Panc1 (cell line): ENCODE measurements at regions not wholly inside any gene's neighbourhood (a gene's known extent, or its start where the extent isn't known, plus 50 kb on each side); places are given as distances from the start of the nearest gene placed in this dataset.

Experiments
- POLR2AphosphoS5 ChIP-seq: IDR thresholded peaks from 2 replicates; pipeline ENCODE4 v1.6.1; 2012; ENCODE audit warnings: mild to moderate bottlenecking, low read depth, low read length, moderate library complexity
- SIN3A ChIP-seq: IDR thresholded peaks from 2 replicates; pipeline ENCODE4 v1.6.1; 2012; ENCODE audit warnings: low read depth, mild to moderate bottlenecking, low read length, moderate library complexity, borderline replicate concordance; ENCODE audit not compliant: insufficient read depth
- TCF7L2 ChIP-seq: IDR thresholded peaks from 2 replicates; pipeline ENCODE4 v1.6.1; 2011; ENCODE audit warnings: mild to moderate bottlenecking, low read depth, low read length, inconsistent platforms
- TF ChIP-seq, protein P1 (sequence below): fragments of 450-650 bp; IDR thresholded peaks from 2 replicates; pipeline ENCODE4 v1.5.1; 2017; ENCODE audit warnings: mild to moderate bottlenecking
- TF ChIP-seq, protein P2 (sequence below), 2 experiments: IDR thresholded peaks; 2 replicates each; pipeline ENCODE4 v1.6.1; 2011 to 2012; ENCODE audit warnings: low read depth in 2 of 2, control low read depth in 1 of 2, low read length in 1 of 2, mild to moderate bottlenecking in 1 of 2, moderate library complexity in 1 of 2; ENCODE audit not compliant: insufficient read depth in 1 of 2

DNA sequence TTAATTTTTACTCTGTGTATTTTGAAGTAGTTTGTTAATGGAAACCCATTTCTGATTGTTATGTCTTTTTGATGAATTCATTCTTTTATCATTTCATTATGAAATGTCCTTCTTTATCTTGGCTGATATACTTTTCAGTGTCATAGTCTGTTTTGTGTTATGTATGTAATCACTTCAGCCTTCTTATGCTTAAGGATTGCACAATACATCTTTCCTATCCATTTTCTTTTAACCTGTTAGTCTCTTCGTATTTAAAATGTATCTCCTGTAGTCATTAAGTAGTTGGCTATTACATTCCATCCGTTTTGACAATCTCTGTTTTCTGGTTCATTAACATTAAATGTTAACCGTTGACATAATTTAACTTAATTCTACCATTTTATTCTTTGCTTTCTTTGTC is 344.6 kb upstream of the CTNND2 start:
- TF ChIP-seq, protein P1, sequence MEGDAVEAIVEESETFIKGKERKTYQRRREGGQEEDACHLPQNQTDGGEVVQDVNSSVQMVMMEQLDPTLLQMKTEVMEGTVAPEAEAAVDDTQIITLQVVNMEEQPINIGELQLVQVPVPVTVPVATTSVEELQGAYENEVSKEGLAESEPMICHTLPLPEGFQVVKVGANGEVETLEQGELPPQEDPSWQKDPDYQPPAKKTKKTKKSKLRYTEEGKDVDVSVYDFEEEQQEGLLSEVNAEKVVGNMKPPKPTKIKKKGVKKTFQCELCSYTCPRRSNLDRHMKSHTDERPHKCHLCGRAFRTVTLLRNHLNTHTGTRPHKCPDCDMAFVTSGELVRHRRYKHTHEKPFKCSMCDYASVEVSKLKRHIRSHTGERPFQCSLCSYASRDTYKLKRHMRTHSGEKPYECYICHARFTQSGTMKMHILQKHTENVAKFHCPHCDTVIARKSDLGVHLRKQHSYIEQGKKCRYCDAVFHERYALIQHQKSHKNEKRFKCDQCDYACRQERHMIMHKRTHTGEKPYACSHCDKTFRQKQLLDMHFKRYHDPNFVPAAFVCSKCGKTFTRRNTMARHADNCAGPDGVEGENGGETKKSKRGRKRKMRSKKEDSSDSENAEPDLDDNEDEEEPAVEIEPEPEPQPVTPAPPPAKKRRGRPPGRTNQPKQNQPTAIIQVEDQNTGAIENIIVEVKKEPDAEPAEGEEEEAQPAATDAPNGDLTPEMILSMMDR, result no peak
- TF ChIP-seq POLR2AphosphoS5 (no peak), TCF7L2 (no peak), SIN3A (no peak)
- TF ChIP-seq, protein P2, sequence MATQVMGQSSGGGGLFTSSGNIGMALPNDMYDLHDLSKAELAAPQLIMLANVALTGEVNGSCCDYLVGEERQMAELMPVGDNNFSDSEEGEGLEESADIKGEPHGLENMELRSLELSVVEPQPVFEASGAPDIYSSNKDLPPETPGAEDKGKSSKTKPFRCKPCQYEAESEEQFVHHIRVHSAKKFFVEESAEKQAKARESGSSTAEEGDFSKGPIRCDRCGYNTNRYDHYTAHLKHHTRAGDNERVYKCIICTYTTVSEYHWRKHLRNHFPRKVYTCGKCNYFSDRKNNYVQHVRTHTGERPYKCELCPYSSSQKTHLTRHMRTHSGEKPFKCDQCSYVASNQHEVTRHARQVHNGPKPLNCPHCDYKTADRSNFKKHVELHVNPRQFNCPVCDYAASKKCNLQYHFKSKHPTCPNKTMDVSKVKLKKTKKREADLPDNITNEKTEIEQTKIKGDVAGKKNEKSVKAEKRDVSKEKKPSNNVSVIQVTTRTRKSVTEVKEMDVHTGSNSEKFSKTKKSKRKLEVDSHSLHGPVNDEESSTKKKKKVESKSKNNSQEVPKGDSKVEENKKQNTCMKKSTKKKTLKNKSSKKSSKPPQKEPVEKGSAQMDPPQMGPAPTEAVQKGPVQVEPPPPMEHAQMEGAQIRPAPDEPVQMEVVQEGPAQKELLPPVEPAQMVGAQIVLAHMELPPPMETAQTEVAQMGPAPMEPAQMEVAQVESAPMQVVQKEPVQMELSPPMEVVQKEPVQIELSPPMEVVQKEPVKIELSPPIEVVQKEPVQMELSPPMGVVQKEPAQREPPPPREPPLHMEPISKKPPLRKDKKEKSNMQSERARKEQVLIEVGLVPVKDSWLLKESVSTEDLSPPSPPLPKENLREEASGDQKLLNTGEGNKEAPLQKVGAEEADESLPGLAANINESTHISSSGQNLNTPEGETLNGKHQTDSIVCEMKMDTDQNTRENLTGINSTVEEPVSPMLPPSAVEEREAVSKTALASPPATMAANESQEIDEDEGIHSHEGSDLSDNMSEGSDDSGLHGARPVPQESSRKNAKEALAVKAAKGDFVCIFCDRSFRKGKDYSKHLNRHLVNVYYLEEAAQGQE (IDR thresholded peaks at IDR 0.05; ENCODE audit: insufficient read depth in 1 of 2, low read depth in 2 of 2, low read length in 1 of 2), result no peak
